ENCODE measurements at regions not wholly inside any gene's neighbourhood (a gene's known extent, or its start where the extent isn't known, plus 50 kb on each side); places are given as distances from the start of the nearest gene placed in this dataset.

- no peaks in the 10 kb centered on the region for H3K27me3 ChIP-seq
- intact Hi-C loops (cut with DNase I): no loop called here
- H3K4me1 ChIP-seq: no peaks in the 10 kb centered on the region
- 89 to 90% methylated on average over 5 of the region's 5 CpGs for WGBS, 2 donors
- no peak for DNase-seq
- H3K4me3 ChIP-seq (replicated peaks in 1 of 3): no peak overlapping the region
- no peaks in the 10 kb centered on the region for H3K36me3 ChIP-seq
- no peak for TF ChIP-seq POLR2A (IDR thresholded peaks at IDR 0.05)
- no peak for TF ChIP-seq CTCF (IDR thresholded peaks at IDR 0.05)
- H3K27ac ChIP-seq: no peak overlapping the region
- H3K9me3 ChIP-seq: no peaks in the 10 kb centered on the region
These were observed 224.5 kb upstream of the PELI2 start for GRCh38 chr14:55893705-55894104.

DNA sequence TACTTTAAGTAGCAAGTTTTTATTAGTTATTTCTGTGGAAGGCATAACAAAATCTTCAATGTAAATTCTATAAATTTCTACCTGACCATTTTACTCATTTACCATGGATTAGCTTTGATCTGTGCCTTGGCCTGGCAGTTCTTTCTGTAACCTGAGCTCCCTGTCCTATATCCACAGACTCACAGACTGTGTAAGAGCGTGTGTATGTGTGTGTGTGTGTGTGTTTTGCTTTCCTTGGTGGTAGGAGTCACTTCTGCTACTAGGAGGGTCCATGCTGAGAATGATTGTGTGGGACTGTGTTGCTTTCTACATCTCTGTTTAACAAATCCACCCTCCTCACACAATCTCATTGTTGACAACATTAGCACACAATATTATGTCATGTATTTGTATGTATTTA is 221.2 kb upstream of the PELI2 start:
- 57 to 59% methylated on average over 1 of the region's 1 CpG for WGBS, 2 donors
- Histone ChIP-seq H3K4me1 (no peaks in the 10 kb centered on the region), H3K4me3 (replicated peaks in 1 of 3) (no peak overlapping the region), H3K36me3 (no peaks in the 10 kb centered on the region), H3K27me3 (no peaks in the 10 kb centered on the region), H3K9me3 (no peaks in the 10 kb centered on the region), H3K27ac (no peak overlapping the region)
- intact Hi-C loops (cut with DNase I): no loop called here
- TF ChIP-seq POLR2A (IDR thresholded peaks at IDR 0.05): no peak
- TF ChIP-seq CTCF (IDR thresholded peaks at IDR 0.05): no peak
- DNase-seq: no peak

- intact Hi-C loops (cut with DNase I): no loop called here
- no peak overlapping the region for H3K27ac ChIP-seq
- DNase-seq: no peak
- TF ChIP-seq POLR2A (IDR thresholded peaks at IDR 0.05): no peak
- no peak for TF ChIP-seq CTCF (IDR thresholded peaks at IDR 0.05)
- no peaks in the 10 kb centered on the region for H3K9me3 ChIP-seq
- no peak overlapping the region for H3K4me3 ChIP-seq (replicated peaks in 1 of 3)
- H3K4me1 ChIP-seq: no peaks in the 10 kb centered on the region
- H3K36me3 ChIP-seq: no peaks in the 10 kb centered on the region
- H3K27me3 ChIP-seq: no peaks in the 10 kb centered on the region
- WGBS, 2 donors: 0 to 62% methylated on average over 1 of the region's 1 CpG
These were observed 219.3 kb upstream of the PELI2 start for GRCh38 chr14:55898938-55899337.

- no peaks in the 10 kb centered on the region for H3K36me3 ChIP-seq
- no peak for DNase-seq
- TF ChIP-seq POLR2A (IDR thresholded peaks at IDR 0.05): no peak
- TF ChIP-seq CTCF (IDR thresholded peaks at IDR 0.05): no peak
- WGBS, 2 donors: 91 to 93% methylated on average over 4 of the region's 4 CpGs
- H3K4me3 ChIP-seq (replicated peaks in 1 of 3): no peak overlapping the region
- no peak overlapping the region for H3K27ac ChIP-seq
- no peaks in the 10 kb centered on the region for H3K27me3 ChIP-seq
- no peaks in the 10 kb centered on the region for H3K9me3 ChIP-seq
- intact Hi-C loops (cut with DNase I): no loop called here
- no peaks in the 10 kb centered on the region for H3K4me1 ChIP-seq
These were observed 218.7 kb upstream of the PELI2 start for GRCh38 chr14:55899531-55899930.

- TF ChIP-seq POLR2A (IDR thresholded peaks at IDR 0.05): no peak
- TF ChIP-seq CTCF (IDR thresholded peaks at IDR 0.05): no peak
- Histone ChIP-seq H3K36me3 (no peaks in the 10 kb centered on the region), H3K4me1 (no peaks in the 10 kb centered on the region), H3K9me3 (no peaks in the 10 kb centered on the region), H3K27me3 (no peaks in the 10 kb centered on the region), H3K4me3 (replicated peaks in 1 of 3) (no peak overlapping the region), H3K27ac (no peak overlapping the region)
- intact Hi-C loops (cut with DNase I): no loop called here
- WGBS, 2 donors: 91 to 95% methylated on average over 2 of the region's 2 CpGs
- no peak for DNase-seq
These were observed 217.5 kb upstream of the PELI2 start for GRCh38 chr14:55900749-55901148.

All from thyroid gland (tissue), 4 donors.